Heart left ventricle (tissue), 16 donors: ENCODE measurements at regions not wholly inside any gene's neighbourhood (a gene's known extent, or its start where the extent isn't known, plus 50 kb on each side); places are given as distances from the start of the nearest gene placed in this dataset.

Experiments used
- ATAC-seq, 4 donors: fragments of 200-7000 bp; cut with Tn5 transposase; one replicate each; pipeline ENCODE4 v1.9.1; 2020 to 2022; ENCODE audit warnings: moderate library complexity in 4 of 4, mild to moderate bottlenecking in 3 of 4, moderate number of reproducible peaks in 1 of 4
- DNase-seq, 5 donors: peaks; one replicate each; pipeline ENCODE4 v3.0.0-alpha.2; 2020
- H3K27ac ChIP-seq, 12 donors: fragments of 200-600 bp; sonication (generic) in 4 of 12; one replicate each; pipeline versions ENCODE4 v1.5.0 to v1.8.0; 2016 to 2022; ENCODE audit warnings: mild to moderate bottlenecking in 2 of 12
- H3K27me3 ChIP-seq, 9 donors: fragments of 200-600 bp; sonication (generic) in 2 of 9; one replicate each; pipeline versions ENCODE4 v1.5.1 to v1.8.0; 2016 to 2022; ENCODE audit warnings: mild to moderate bottlenecking in 3 of 9
- H3K36me3 ChIP-seq, 9 donors: fragments of 200-600 bp; sonication (generic) in 2 of 9; one replicate each; pipeline versions ENCODE4 v1.5.0 to v1.8.0; 2018 to 2022; ENCODE audit warnings: mild to moderate bottlenecking in 2 of 9
- H3K4me1 ChIP-seq, 12 donors: fragments of 200-600 bp; sonication (generic) in 4 of 12; one replicate each; pipeline versions ENCODE4 v1.5.0 to v1.8.0; 2016 to 2022; ENCODE audit warnings: mild to moderate bottlenecking in 3 of 12
- H3K4me3 ChIP-seq, 12 donors: fragments of 200-600 bp; sonication (generic) in 4 of 12; one replicate each; pipeline versions ENCODE4 v1.5.0 to v1.8.0; 2017 to 2022; ENCODE audit warnings: mild to moderate bottlenecking in 9 of 12, moderate library complexity in 4 of 12
- H3K9me3 ChIP-seq, 12 donors: fragments of 200-600 bp; sonication (generic) in 4 of 12; one replicate each; pipeline versions ENCODE4 v1.5.0 to v1.8.0; 2016 to 2022; ENCODE audit warnings: mild to moderate bottlenecking in 1 of 12
- CTCF ChIP-seq, 12 donors: fragments of 200-600 bp; sonication (generic) in 4 of 12; IDR thresholded peaks; one replicate each; pipeline versions ENCODE4 v1.5.0 to v1.8.0; 2018 to 2022; ENCODE audit warnings: antibody characterized with exemption in 12 of 12, mild to moderate bottlenecking in 5 of 12
- POLR2A ChIP-seq, 2 donors: fragments of 450-650 bp; IDR thresholded peaks; one replicate each; pipeline ENCODE4 v1.6.1; 2017; ENCODE audit warnings: antibody characterized with exemption in 2 of 2, mild to moderate bottlenecking in 2 of 2, moderate library complexity in 2 of 2
- WGBS, 4 donors: extraction: QIAGEN DNeasy Blood & Tissue Kit in 2 of 4; methylation state at CpG; one replicate each; pipeline versions ENCODE4 v1.1.5 to v1.1.7; 2013 to 2018; 5-methylcytosine and 5-hydroxymethylcytosine counted together
- intact Hi-C, 10 donors: fragments of 100-400 bp; cut with DNase I; formaldehyde crosslinking; loops; one replicate each; pipeline versions ENCODE4 v1.11.1 to v1.14.2; 2022
- donor health status: ischemic (EF 13 %, LVEDD 7.1; RV severe dilation, severe dysfunction).
- donor health status: healthy with polysubstance abuse.
- donor health status: DM: no; HTN: yes; CAD: no.
- donor health status: DM: no; HTN: no; CAD: no.
- donor health status: ischemic (EF 25% LVEDD 6.9; RV normal size, moderate dysfunction).
- donor health status: ischemic (EF 25% LVEDD 5.7; RV mildly dilated, moderate dysfunction).
- donor health status: healthy.
- donor health status: DM: yes; HTN: yes; CAD: no.
- donor health status: ischemic (EF 35%, LVEDD 5.7; RV mildly dilated, moderate dysfunction).
- donor health status: nonischemic (EF 11% LVEDD 7.7; RV severe dilation, severe dysfunction).
- donor health status: DM: yes; HTN: yes; CAD: no.
- donor health status: PGD.
- donor health status: ischemic (EF 29% LVEDD 5.4; RV normal size, mild dysfunction).
- donor health status: nonischemic (EF 23%, LVEDD 6.1; RV moderate dilation, normal function).

DNA sequence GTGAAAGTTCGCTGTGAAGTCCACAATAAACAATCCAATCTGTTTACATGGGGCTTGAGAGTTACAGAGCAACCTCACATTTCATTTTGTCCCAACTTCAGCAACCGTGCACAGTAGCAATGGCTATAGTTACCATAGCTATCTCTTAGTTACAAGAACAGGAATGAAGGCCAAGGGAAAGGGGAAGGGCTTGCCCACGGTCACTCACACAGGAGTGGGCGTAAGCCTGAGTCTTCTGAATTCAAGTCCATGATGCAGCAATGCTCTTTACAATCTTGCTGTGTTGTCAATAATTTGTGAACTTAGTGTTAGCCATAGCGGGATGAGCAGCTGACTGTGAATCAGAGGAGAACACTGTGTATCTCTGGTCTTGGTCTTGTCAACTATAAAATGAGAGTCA, 102.9 kb downstream of the ADAMTS15 start:
- intact Hi-C loops: no loop called here
- H3K4me3 ChIP-seq: no peak overlapping the region
- H3K9me3 ChIP-seq: no peaks in the 10 kb centered on the region
- WGBS, 4 donors: 71 to 78% (median 77%) methylated on average over 5 of the region's 5 CpGs
- H3K36me3 ChIP-seq: no peaks in the 10 kb centered on the region
- no peak overlapping the region for H3K27ac ChIP-seq
- TF ChIP-seq CTCF (IDR thresholded peaks at IDR 0.05) (no peak), POLR2A (IDR thresholded peaks at IDR 0.05) (no peak)
- H3K4me1 ChIP-seq: peaks cover 0 to 20% (median 5%) of the 10 kb centered on the region in 12 donors
- DNase-seq (no peak), ATAC-seq (peak in 3 of 4 donors; percentile 32 to 60 (median 38))
- H3K27me3 ChIP-seq: no peaks in the 10 kb centered on the region

- intact Hi-C loops: no loop called here
- Histone ChIP-seq H3K27me3 (no peaks in the 10 kb centered on the region), H3K27ac (no peak overlapping the region), H3K9me3 (no peaks in the 10 kb centered on the region), H3K36me3 (no peaks in the 10 kb centered on the region), H3K4me1 (peaks cover 0 to 20% (median 5%) of the 10 kb centered on the region in 12 donors), H3K4me3 (no peak overlapping the region)
- WGBS, 4 donors: 93 to 100% (median 94%) methylated on average over 1 of the region's 1 CpG
- ATAC-seq: no peak
- no peak for DNase-seq
- no peak for TF ChIP-seq POLR2A (IDR thresholded peaks at IDR 0.05)
- no peak for TF ChIP-seq CTCF (IDR thresholded peaks at IDR 0.05)
Measured at GRCh38 chr11:130553306-130553705, 104.9 kb downstream of the ADAMTS15 start.

DNA sequence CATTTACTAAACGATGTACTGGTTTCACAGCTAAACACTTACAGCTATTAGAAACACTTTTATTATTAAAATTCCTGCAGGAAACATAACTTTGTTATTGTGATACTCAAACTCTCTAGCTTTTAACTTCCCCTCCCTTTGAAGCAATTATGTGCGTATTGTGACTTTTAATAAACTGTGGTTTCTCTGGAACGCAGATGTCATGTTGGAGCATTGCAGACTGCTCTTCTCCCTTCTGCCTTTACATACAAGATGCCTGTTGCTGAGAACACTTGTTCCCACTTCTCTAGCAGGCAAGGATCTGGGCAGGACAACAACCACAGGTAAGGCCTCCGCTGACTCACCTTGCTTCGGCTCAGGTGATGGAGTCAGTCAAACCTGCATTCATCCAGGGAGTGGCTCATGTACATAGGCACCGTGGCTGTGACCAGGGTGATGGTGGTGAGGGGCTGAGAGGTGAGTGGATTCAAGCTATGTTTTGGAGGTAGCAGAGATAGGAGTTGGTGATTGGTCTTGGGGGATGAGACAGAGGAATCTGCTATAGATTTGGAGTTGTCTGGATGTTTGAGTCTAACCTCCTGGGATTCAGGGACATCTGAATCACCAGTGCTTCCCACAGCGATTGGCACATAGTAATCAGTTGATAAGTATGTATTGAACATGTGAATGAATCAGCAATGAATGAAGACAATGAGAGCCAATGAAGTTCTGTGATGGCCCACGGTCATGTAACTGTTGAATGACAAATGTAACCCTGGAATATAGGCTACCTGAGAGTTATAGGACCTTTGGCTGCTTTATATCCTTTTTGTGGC, 106.0 kb downstream of the ADAMTS15 start:
- intact Hi-C loops: no loop called here

More for the DNA sequence above, 106.0 kb downstream of the ADAMTS15 start:
- no peak overlapping the region for H3K27ac ChIP-seq
- ATAC-seq (no peak), DNase-seq (no peak)
- no peaks in the 10 kb centered on the region for H3K9me3 ChIP-seq
- TF ChIP-seq CTCF (IDR thresholded peaks at IDR 0.05) (no peak), POLR2A (IDR thresholded peaks at IDR 0.05) (no peak)
- no peaks in the 10 kb centered on the region for H3K36me3 ChIP-seq
- H3K4me3 ChIP-seq: no peak overlapping the region
- WGBS, 4 donors: 90 to 95% (median 93%) methylated on average over 8 of the region's 8 CpGs
- no peaks in the 10 kb centered on the region for H3K27me3 ChIP-seq
- H3K4me1 ChIP-seq: peaks cover 0 to 20% (median 5%) of the 10 kb centered on the region in 12 donors
